ENCODE measurements at regions not wholly inside any gene's neighbourhood (a gene's known extent, or its start where the extent isn't known, plus 50 kb on each side); places are given as distances from the start of the nearest gene placed in this dataset.

- TF ChIP-seq, protein P1, sequence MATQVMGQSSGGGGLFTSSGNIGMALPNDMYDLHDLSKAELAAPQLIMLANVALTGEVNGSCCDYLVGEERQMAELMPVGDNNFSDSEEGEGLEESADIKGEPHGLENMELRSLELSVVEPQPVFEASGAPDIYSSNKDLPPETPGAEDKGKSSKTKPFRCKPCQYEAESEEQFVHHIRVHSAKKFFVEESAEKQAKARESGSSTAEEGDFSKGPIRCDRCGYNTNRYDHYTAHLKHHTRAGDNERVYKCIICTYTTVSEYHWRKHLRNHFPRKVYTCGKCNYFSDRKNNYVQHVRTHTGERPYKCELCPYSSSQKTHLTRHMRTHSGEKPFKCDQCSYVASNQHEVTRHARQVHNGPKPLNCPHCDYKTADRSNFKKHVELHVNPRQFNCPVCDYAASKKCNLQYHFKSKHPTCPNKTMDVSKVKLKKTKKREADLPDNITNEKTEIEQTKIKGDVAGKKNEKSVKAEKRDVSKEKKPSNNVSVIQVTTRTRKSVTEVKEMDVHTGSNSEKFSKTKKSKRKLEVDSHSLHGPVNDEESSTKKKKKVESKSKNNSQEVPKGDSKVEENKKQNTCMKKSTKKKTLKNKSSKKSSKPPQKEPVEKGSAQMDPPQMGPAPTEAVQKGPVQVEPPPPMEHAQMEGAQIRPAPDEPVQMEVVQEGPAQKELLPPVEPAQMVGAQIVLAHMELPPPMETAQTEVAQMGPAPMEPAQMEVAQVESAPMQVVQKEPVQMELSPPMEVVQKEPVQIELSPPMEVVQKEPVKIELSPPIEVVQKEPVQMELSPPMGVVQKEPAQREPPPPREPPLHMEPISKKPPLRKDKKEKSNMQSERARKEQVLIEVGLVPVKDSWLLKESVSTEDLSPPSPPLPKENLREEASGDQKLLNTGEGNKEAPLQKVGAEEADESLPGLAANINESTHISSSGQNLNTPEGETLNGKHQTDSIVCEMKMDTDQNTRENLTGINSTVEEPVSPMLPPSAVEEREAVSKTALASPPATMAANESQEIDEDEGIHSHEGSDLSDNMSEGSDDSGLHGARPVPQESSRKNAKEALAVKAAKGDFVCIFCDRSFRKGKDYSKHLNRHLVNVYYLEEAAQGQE (IDR thresholded peaks at IDR 0.05; ENCODE audit: low read depth): no peak
- TF ChIP-seq CREB1 (IDR thresholded peaks at IDR 0.05; ENCODE audit: low read depth): no peak
These were observed 150.1 kb upstream of the STK32A start for GRCh38 chr5:147084702-147085101.

DNA sequence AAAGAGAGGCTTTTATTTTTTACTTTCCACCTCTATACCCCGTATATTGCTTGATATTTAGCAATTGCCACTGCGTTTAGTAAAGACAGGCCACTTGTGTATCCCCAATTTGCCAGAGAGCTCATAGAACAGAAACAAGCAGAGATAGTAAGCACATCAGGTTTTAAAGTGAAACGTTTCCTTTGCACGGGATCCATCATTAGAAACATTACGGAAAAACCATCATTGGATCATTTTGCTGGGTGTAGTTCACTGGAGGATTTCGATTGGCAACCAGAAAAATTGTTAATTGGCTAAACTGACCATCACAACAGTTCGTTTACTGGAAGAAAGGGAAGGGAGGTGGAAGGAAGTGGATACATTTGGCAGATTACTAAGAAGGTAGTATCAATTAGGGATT lies 149.4 kb upstream of the STK32A start:
- no peak for TF ChIP-seq MAX (IDR thresholded peaks at IDR 0.05)
- TF ChIP-seq FOXM1 (IDR thresholded peaks at IDR 0.05; ENCODE audit: borderline replicate concordance, low read depth): no peak
- TF ChIP-seq YY1 (IDR thresholded peaks at IDR 0.05; ENCODE audit: low read depth): no peak
- no peak for TF ChIP-seq TCF12 (IDR thresholded peaks at IDR 0.05; ENCODE audit: low read depth)
- TF ChIP-seq, protein P1 (IDR thresholded peaks at IDR 0.05; ENCODE audit: low read depth): no peak
- no peak for TF ChIP-seq ZBTB7A (IDR thresholded peaks at IDR 0.05; ENCODE audit: low read depth)
- TF ChIP-seq EGR1 (IDR thresholded peaks at IDR 0.05): no peak

- TF ChIP-seq TAF1 (IDR thresholded peaks at IDR 0.05; ENCODE audit: low read depth) (no peak), NFIC (IDR thresholded peaks at IDR 0.05) (no peak), MAX (IDR thresholded peaks at IDR 0.05) (no peak), CEBPB (IDR thresholded peaks at IDR 0.05) (no peak), FOXM1 (IDR thresholded peaks at IDR 0.05; ENCODE audit: borderline replicate concordance, low read depth) (no peak), TCF12 (IDR thresholded peaks at IDR 0.05; ENCODE audit: low read depth) (no peak), TEAD4 (IDR thresholded peaks at IDR 0.05) (no peak), EP300 (IDR thresholded peaks at IDR 0.05; ENCODE audit: borderline replicate concordance) (no peak), RAD21 (IDR thresholded peaks at IDR 0.05; ENCODE audit: low read depth) (no peak), ZBTB7A (IDR thresholded peaks at IDR 0.05; ENCODE audit: low read depth) (no peak), YY1 (IDR thresholded peaks at IDR 0.05; ENCODE audit: low read depth) (no peak), EGR1 (IDR thresholded peaks at IDR 0.05) (no peak), CREB1 (IDR thresholded peaks at IDR 0.05; ENCODE audit: low read depth) (no peak), USF1 (IDR thresholded peaks at IDR 0.05) (no peak)
- TF ChIP-seq, protein P1 (IDR thresholded peaks at IDR 0.05; ENCODE audit: low read depth): no peak
These were observed 142.8 kb upstream of the STK32A start for GRCh38 chr5:147092044-147092443.

DNA sequence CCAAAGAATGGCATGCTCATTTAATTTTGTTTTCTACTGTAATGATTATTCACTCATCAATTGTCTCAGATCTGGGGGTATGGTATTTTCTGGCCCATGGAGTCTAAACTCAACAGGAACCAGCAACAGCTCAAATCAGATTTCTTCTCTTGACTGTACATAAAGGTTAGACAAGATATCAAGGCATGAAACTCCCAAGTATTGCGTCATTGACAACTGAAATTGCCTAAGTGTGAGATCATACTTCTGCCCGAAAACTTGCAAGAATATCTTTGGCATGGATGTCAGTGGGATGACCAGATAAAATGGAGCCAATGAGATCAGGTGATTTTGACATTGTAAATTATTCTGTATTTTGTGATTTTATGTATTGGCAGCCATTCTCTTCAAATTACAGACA lies 141.7 kb upstream of the STK32A start:
- TF ChIP-seq YY1 (IDR thresholded peaks at IDR 0.05; ENCODE audit: low read depth): no peak
- TF ChIP-seq, protein P1 (IDR thresholded peaks at IDR 0.05; ENCODE audit: low read depth): no peak
- no peak for TF ChIP-seq EGR1 (IDR thresholded peaks at IDR 0.05)
- no peak for TF ChIP-seq ZBTB7A (IDR thresholded peaks at IDR 0.05; ENCODE audit: low read depth)
- no peak for TF ChIP-seq NFIC (IDR thresholded peaks at IDR 0.05)
- TF ChIP-seq CEBPB (IDR thresholded peaks at IDR 0.05): no peak
- no peak for TF ChIP-seq TCF12 (IDR thresholded peaks at IDR 0.05; ENCODE audit: low read depth)
- TF ChIP-seq MAX (IDR thresholded peaks at IDR 0.05): no peak
- no peak for TF ChIP-seq TEAD4 (IDR thresholded peaks at IDR 0.05)
- TF ChIP-seq RAD21 (IDR thresholded peaks at IDR 0.05; ENCODE audit: low read depth): no peak
- no peak for TF ChIP-seq FOXM1 (IDR thresholded peaks at IDR 0.05; ENCODE audit: borderline replicate concordance, low read depth)
- no peak for TF ChIP-seq TAF1 (IDR thresholded peaks at IDR 0.05; ENCODE audit: low read depth)
- no peak for TF ChIP-seq CREB1 (IDR thresholded peaks at IDR 0.05; ENCODE audit: low read depth)
- TF ChIP-seq EP300 (IDR thresholded peaks at IDR 0.05; ENCODE audit: borderline replicate concordance): no peak
- no peak for TF ChIP-seq USF1 (IDR thresholded peaks at IDR 0.05)

All from Ishikawa (cell line).